SU-DHL-6 (cell line): ENCODE measurements at regions not wholly inside any gene's neighbourhood (a gene's known extent, or its start where the extent isn't known, plus 50 kb on each side); places are given as distances from the start of the nearest gene placed in this dataset.

Source experiments
- H2AFZ ChIP-seq: fragments of 200-600 bp; sonication (generic); 2 replicates; pipeline ENCODE4 v1.6.1; 2014; ENCODE audit warnings: low read depth, mild to moderate bottlenecking, moderate library complexity, mixed read lengths, antibody characterized with exemption, low read length; ENCODE audit not compliant: severe bottlenecking
- H3F3A ChIP-seq: fragments of 200-600 bp; shearing (Covaris generic); 2 replicates; pipeline ENCODE4 v1.6.0; 2016; ENCODE audit warnings: antibody characterized with exemption, mild to moderate bottlenecking; ENCODE audit not compliant: insufficient read depth
- H3K27ac ChIP-seq: fragments of 200-600 bp; sonication (generic); 2 replicates; pipeline ENCODE4 v1.5.1; 2016; ENCODE audit warnings: low read depth, mild to moderate bottlenecking, low read length, moderate library complexity, mixed read lengths
- H3K27me3 ChIP-seq: fragments of 200-600 bp; sonication (generic), shearing (Covaris generic); 2 replicates; pipeline ENCODE4 v1.6.0; 2014; ENCODE audit warnings: mild to moderate bottlenecking, low read length
- H3K36me3 ChIP-seq: fragments of 200-600 bp; sonication (generic); 2 replicates; pipeline ENCODE4 v1.6.1; 2014; ENCODE audit warnings: mild to moderate bottlenecking, low read length, mixed read lengths
- H3K4me2 ChIP-seq: fragments of 300-600, 200-600 bp; shearing (Covaris generic), sonication (generic); 2 replicates; pipeline ENCODE4 v1.6.0; 2014; ENCODE audit warnings: low read length, low read depth, mild to moderate bottlenecking; ENCODE audit not compliant: poor library complexity, severe bottlenecking
- H3K4me3 ChIP-seq: fragments of 200-600 bp; sonication (generic); 2 replicates; pipeline ENCODE4 v1.5.1; 2014; ENCODE audit warnings: antibody characterized with exemption, low read length, mild to moderate bottlenecking, mixed read lengths; ENCODE audit not compliant: insufficient read depth, poor library complexity, severe bottlenecking
- H3K79me2 ChIP-seq: fragments of 200-600 bp; sonication (generic); 2 replicates; pipeline ENCODE4 v1.6.1; 2014; ENCODE audit warnings: mild to moderate bottlenecking, low read length, moderate library complexity; ENCODE audit not compliant: insufficient read depth
- H3K9ac ChIP-seq: fragments of 200-600 bp; sonication (generic); 2 replicates; pipeline ENCODE4 v1.7.0; 2014; ENCODE audit warnings: mild to moderate bottlenecking, low read length
- H3K9me2 ChIP-seq: fragments of 200-600 bp; sonication (generic); replicated peaks from 2 replicates; pipeline ENCODE4 v1.6.1; 2014; ENCODE audit warnings: low read length; ENCODE audit not compliant: insufficient read depth
- H3K9me3 ChIP-seq: fragments of 200-600 bp; sonication (generic); 2 replicates; pipeline ENCODE4 v1.6.1; 2014; ENCODE audit warnings: low read length, mixed read lengths; ENCODE audit not compliant: insufficient read depth
- H4K20me1 ChIP-seq: fragments of 200-600 bp; sonication (generic); 2 replicates; pipeline ENCODE4 v1.6.1; 2014; ENCODE audit warnings: low read depth, mild to moderate bottlenecking, antibody characterized with exemption, low read length, moderate library complexity, mixed read lengths
- CTCF ChIP-seq: fragments of 200-600 bp; sonication (generic); IDR thresholded peaks from one replicate; pipeline ENCODE4 v1.5.1; 2017; ENCODE audit warnings: antibody characterized with exemption, mild to moderate bottlenecking, low read length, moderate library complexity; ENCODE audit not compliant: insufficient read depth, poor library complexity, severe bottlenecking
- EZH2phosphoT487 ChIP-seq: fragments of 200-600 bp; sonication (generic), shearing (Covaris generic); conservative IDR thresholded peaks from 2 replicates; pipeline ENCODE4 v1.6.1; 2018; ENCODE audit warnings: mild to moderate bottlenecking, antibody characterized with exemption, low read length, moderate library complexity, mixed read lengths

GRCh38 chr13:76570510-76570971 lies 315.7 kb downstream of the KCTD12 start:
- Histone ChIP-seq H3K27me3 (no peaks in the 10 kb centered on the region), H3K79me2 (no peaks in the 10 kb centered on the region), H3F3A (no peaks in the 10 kb centered on the region), H4K20me1 (no peaks in the 10 kb centered on the region), H3K27ac (no peak overlapping the region), H2AFZ (no peak overlapping the region), H3K4me2 (no peak overlapping the region), H3K4me3 (no peak overlapping the region), H3K9ac (no peak overlapping the region), H3K9me3 (no peaks in the 10 kb centered on the region; the same call in 1 of the 2 replicates), H3K9me2 (no peaks in the 10 kb centered on the region), H3K36me3 (no peaks in the 10 kb centered on the region)
- no peak for TF ChIP-seq EZH2phosphoT487
- TF ChIP-seq CTCF = no peak

GRCh38 chr13:76556627-76557026 lies 329.6 kb downstream of the KCTD12 start:
- no peak overlapping the region for H3K27ac ChIP-seq
- no peaks in the 10 kb centered on the region for H3K36me3 ChIP-seq
- H3K4me3 ChIP-seq = no peak overlapping the region
- H3K27me3 ChIP-seq = no peaks in the 10 kb centered on the region
- TF ChIP-seq EZH2phosphoT487 = no peak
- no peak for TF ChIP-seq CTCF
- H3K9ac ChIP-seq = no peak overlapping the region
- H3K9me3 ChIP-seq = no peaks in the 10 kb centered on the region
- no peaks in the 10 kb centered on the region for H3F3A ChIP-seq
- H3K79me2 ChIP-seq = no peaks in the 10 kb centered on the region
- H4K20me1 ChIP-seq = no peaks in the 10 kb centered on the region
- no peaks in the 10 kb centered on the region for H3K9me2 ChIP-seq
- H3K4me2 ChIP-seq = no peak overlapping the region
- H2AFZ ChIP-seq = no peak overlapping the region

GRCh38 chr13:76552807-76553206 lies 333.4 kb downstream of the KCTD12 start:
- Histone ChIP-seq H3K9me2 (no peaks in the 10 kb centered on the region), H3K4me2 (no peak overlapping the region), H2AFZ (no peak overlapping the region), H3K9ac (no peak overlapping the region), H3K36me3 (no peaks in the 10 kb centered on the region), H3K27ac (no peak overlapping the region), H3K4me3 (no peak overlapping the region), H3K9me3 (no peaks in the 10 kb centered on the region), H3F3A (no peaks in the 10 kb centered on the region), H4K20me1 (no peaks in the 10 kb centered on the region), H3K27me3 (no peaks in the 10 kb centered on the region), H3K79me2 (no peaks in the 10 kb centered on the region)
- TF ChIP-seq CTCF (no peak), EZH2phosphoT487 (no peak)
